Chondrocyte (in vitro differentiated cells): ENCODE measurements at regions not wholly inside any gene's neighbourhood (a gene's known extent, or its start where the extent isn't known, plus 50 kb on each side); places are given as distances from the start of the nearest gene placed in this dataset.

Experiments
- DNase-seq: peaks from one replicate; pipeline ENCODE4 v3.0.0; 2021; ENCODE audit warnings: mixed read lengths, low spot score
- H3K27ac Mint-ChIP-seq: one replicate; pipeline ENCODE4 v1.8.0; 2021; ENCODE audit warnings: mild to moderate bottlenecking, moderate library complexity, mixed read lengths; ENCODE audit not compliant: unreplicated experiment
- H3K27me3 Mint-ChIP-seq: 2 replicates; pipeline ENCODE4 v1.8.0; 2021; ENCODE audit warnings: low read depth, mixed read lengths
- H3K36me3 Mint-ChIP-seq: 2 replicates; pipeline ENCODE4 v1.8.0; 2021; ENCODE audit warnings: low read depth, mixed read lengths
- H3K4me1 Mint-ChIP-seq: 2 replicates; pipeline ENCODE4 v1.8.0; 2021; ENCODE audit warnings: low read depth, mild to moderate bottlenecking, mixed read lengths
- H3K4me3 Mint-ChIP-seq: one replicate; pipeline ENCODE4 v1.8.0; 2021; ENCODE audit warnings: mild to moderate bottlenecking, moderate library complexity, mixed read lengths; ENCODE audit not compliant: unreplicated experiment
- H3K9me3 Mint-ChIP-seq: 2 replicates; pipeline ENCODE4 v1.8.0; 2021; ENCODE audit warnings: low read depth, mixed read lengths
- CTCF ChIP-seq: fragments of 200-600 bp; sonication (generic); IDR thresholded peaks from 2 replicates; pipeline ENCODE4 v1.5.0; 2021; ENCODE audit warnings: antibody characterized with exemption, mild to moderate bottlenecking, moderate library complexity

GRCh38 chr2:23312996-23313606, 71.9 kb upstream of the KLHL29 start:
- no peak for DNase-seq
- TF ChIP-seq CTCF = peak; percentile 70
- peaks cover 39% of the 10 kb centered on the region for H3K27me3 Mint-ChIP-seq
- H3K4me3 Mint-ChIP-seq = no peak overlapping the region
- H3K4me1 Mint-ChIP-seq = no peaks in the 10 kb centered on the region
- peaks cover 3% of the 10 kb centered on the region for H3K36me3 Mint-ChIP-seq
- no peaks in the 10 kb centered on the region for H3K9me3 Mint-ChIP-seq
- no peak overlapping the region for H3K27ac Mint-ChIP-seq

- no peak overlapping the region for H3K27ac Mint-ChIP-seq
- no peak for TF ChIP-seq CTCF
- no peaks in the 10 kb centered on the region for H3K9me3 Mint-ChIP-seq
Observed at GRCh38 chr2:23314687-23315086, 70.3 kb upstream of the KLHL29 start.

GRCh38 chr2:23320058-23320457, 64.9 kb upstream of the KLHL29 start:
- TF ChIP-seq CTCF = no peak
- DNase-seq = no peak
- peaks cover 39% of the 10 kb centered on the region for H3K27me3 Mint-ChIP-seq
- no peaks in the 10 kb centered on the region for H3K4me1 Mint-ChIP-seq
- H3K9me3 Mint-ChIP-seq = no peaks in the 10 kb centered on the region
- H3K36me3 Mint-ChIP-seq = no peaks in the 10 kb centered on the region
- H3K27ac Mint-ChIP-seq = no peak overlapping the region
- no peak overlapping the region for H3K4me3 Mint-ChIP-seq

More at GRCh38 chr2:23314687-23315086, 70.3 kb upstream of the KLHL29 start:
- no peaks in the 10 kb centered on the region for H3K4me1 Mint-ChIP-seq
- H3K27me3 Mint-ChIP-seq = peaks cover 39% of the 10 kb centered on the region
- no peak overlapping the region for H3K4me3 Mint-ChIP-seq
- DNase-seq = no peak
- peaks cover 3% of the 10 kb centered on the region for H3K36me3 Mint-ChIP-seq

GRCh38 chr2:23321751-23322150, 63.2 kb upstream of the KLHL29 start:
- Mint-ChIP-seq H3K36me3 (no peaks in the 10 kb centered on the region), H3K27me3 (peaks cover 35% of the 10 kb centered on the region), H3K4me3 (no peak overlapping the region), H3K27ac (no peak overlapping the region), H3K4me1 (no peaks in the 10 kb centered on the region), H3K9me3 (no peaks in the 10 kb centered on the region)
- DNase-seq = no peak
- TF ChIP-seq CTCF = no peak

GRCh38 chr2:23322567-23323197, 62.3 kb upstream of the KLHL29 start:
- no peak overlapping the region for H3K4me3 Mint-ChIP-seq
- no peak overlapping the region for H3K27ac Mint-ChIP-seq
- peaks cover 33% of the 10 kb centered on the region for H3K27me3 Mint-ChIP-seq
- no peaks in the 10 kb centered on the region for H3K36me3 Mint-ChIP-seq
- no peak for DNase-seq
- H3K9me3 Mint-ChIP-seq = no peaks in the 10 kb centered on the region
- TF ChIP-seq CTCF = no peak
- H3K4me1 Mint-ChIP-seq = no peaks in the 10 kb centered on the region
